Activated CD8-positive, alpha-beta T cell treated with anti-CD3 and anti-CD28 coated beads for 36 hours (primary cell): ENCODE measurements at regions not wholly inside any gene's neighbourhood (a gene's known extent, or its start where the extent isn't known, plus 50 kb on each side); places are given as distances from the start of the nearest gene placed in this dataset.
"Not testable (repeated sequence)": the region's sequence is repeated elsewhere in the genome, so short reads cannot be mapped to it uniquely, and the experiment has no call there.

Experiments
- ATAC-seq: fragments of 200-7000 bp; cut with Tn5 transposase; one replicate; pipeline ENCODE4 v1.10.0; 2021; ENCODE audit warnings: mild to moderate bottlenecking, moderate library complexity
- CTCF ChIA-PET: fragments of 350-600 bp; sonication (Branson Sonifier 250); formaldehyde crosslinking; loops from one replicate; lab custom pipeline; 2021; ENCODE audit warnings: antibody characterized with exemption; lab: Charles Lee
- POLR2A ChIA-PET: fragments of 350-600 bp; sonication (Branson Sonifier 250); formaldehyde crosslinking; loops from one replicate; lab custom pipeline; 2021; ENCODE audit warnings: antibody characterized with exemption; lab: Charles Lee
- DNase-seq: peaks from one replicate; pipeline ENCODE4 v3.0.0-alpha.2; 2020
- H3K27ac Mint-ChIP-seq: one replicate; pipeline ENCODE4 v1.8.0; 2021; ENCODE audit warnings: mild to moderate bottlenecking, mixed read lengths
- H3K27me3 Mint-ChIP-seq: one replicate; pipeline ENCODE4 v1.8.0; 2021; ENCODE audit warnings: mixed read lengths
- H3K36me3 Mint-ChIP-seq: one replicate; pipeline ENCODE4 v1.8.0; 2021; ENCODE audit warnings: low read depth, mixed read lengths
- H3K4me1 Mint-ChIP-seq: one replicate; pipeline ENCODE4 v1.8.0; 2021; ENCODE audit warnings: low read depth, mixed read lengths
- H3K4me3 Mint-ChIP-seq: one replicate; pipeline ENCODE4 v1.8.0; 2021; ENCODE audit warnings: mild to moderate bottlenecking, moderate library complexity, mixed read lengths
- H3K9me3 Mint-ChIP-seq: one replicate; pipeline ENCODE4 v1.8.0; 2021; ENCODE audit warnings: mixed read lengths
- intact Hi-C: fragments of 100-400 bp; cut with micrococcal nuclease; formaldehyde crosslinking; loops from one replicate; pipeline ENCODE4 v1.10.0; 2022
- TF ChIP-seq, protein P1 (sequence below): fragments of 200-600 bp; IDR thresholded peaks from one replicate; pipeline ENCODE4 v1.8.0; 2022; ENCODE audit warnings: antibody characterized with exemption, mild to moderate bottlenecking

DNA sequence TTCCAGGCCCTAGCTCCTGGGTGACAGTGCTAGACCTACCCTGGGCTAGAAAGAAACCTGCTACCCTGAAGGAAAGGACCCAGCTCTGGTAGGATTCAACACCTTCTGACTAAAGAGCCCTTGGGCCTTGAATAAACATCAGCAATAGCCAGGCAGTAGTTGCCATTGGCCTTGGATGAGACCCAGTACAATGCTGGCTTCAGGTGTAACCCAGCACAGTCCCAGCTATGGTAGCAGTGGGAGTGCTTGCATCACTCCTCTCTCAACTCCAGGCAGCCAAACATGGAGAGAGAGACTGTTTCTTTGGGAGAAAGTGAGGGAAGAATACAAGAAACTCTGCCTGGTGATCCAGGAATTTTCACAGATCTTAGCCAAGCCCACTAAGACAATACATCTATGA is 73.5 kb upstream of the CXorf66 start:
- Mint-ChIP-seq H3K27ac (no peak overlapping the region), H3K27me3 (no peaks in the 10 kb centered on the region), H3K9me3 (peaks cover 4% of the 10 kb centered on the region), H3K4me1 (no peaks in the 10 kb centered on the region), H3K4me3 (no peak overlapping the region), H3K36me3 (no peaks in the 10 kb centered on the region)
- TF ChIP-seq, protein P1, sequence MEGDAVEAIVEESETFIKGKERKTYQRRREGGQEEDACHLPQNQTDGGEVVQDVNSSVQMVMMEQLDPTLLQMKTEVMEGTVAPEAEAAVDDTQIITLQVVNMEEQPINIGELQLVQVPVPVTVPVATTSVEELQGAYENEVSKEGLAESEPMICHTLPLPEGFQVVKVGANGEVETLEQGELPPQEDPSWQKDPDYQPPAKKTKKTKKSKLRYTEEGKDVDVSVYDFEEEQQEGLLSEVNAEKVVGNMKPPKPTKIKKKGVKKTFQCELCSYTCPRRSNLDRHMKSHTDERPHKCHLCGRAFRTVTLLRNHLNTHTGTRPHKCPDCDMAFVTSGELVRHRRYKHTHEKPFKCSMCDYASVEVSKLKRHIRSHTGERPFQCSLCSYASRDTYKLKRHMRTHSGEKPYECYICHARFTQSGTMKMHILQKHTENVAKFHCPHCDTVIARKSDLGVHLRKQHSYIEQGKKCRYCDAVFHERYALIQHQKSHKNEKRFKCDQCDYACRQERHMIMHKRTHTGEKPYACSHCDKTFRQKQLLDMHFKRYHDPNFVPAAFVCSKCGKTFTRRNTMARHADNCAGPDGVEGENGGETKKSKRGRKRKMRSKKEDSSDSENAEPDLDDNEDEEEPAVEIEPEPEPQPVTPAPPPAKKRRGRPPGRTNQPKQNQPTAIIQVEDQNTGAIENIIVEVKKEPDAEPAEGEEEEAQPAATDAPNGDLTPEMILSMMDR = no peak
- ChIA-PET CTCF (no interaction called here), POLR2A (interaction anchor here (0.6 kb wide), 1 partner anchor 196 kb away, joined by 3 read pairs; no protein-coding TSS in a partner anchor)
- intact Hi-C loops = no loop called here
- no peak for DNase-seq
- ATAC-seq = no peak

DNA sequence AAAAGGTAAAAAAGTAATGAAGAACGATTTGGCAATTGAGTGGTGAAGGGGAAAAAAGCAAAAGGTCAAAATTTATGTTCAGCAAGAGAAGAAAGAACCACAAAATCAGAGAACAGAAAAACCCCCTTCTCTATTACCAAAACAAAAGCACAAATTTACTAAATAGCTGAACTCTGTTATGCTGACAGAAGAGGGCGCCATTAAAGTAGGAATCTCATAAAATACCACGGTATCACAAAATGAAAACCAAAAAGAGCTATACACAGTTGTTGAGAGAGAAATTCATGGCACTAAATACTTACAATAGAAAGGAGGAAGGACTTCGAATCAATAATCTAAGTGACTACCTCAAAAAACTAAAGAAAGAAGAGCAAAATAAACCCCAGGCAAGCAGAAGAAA is 69.6 kb upstream of the CXorf66 start:
- ATAC-seq (no peak), DNase-seq (no peak)
- H3K9me3 Mint-ChIP-seq = peaks cover 4% of the 10 kb centered on the region
- peaks cover 3% of the 10 kb centered on the region for H3K27me3 Mint-ChIP-seq
- ChIA-PET CTCF (interaction anchor here (0.7 kb wide), 1 partner anchor 1105 kb away, joined by 3 read pairs; no protein-coding TSS in a partner anchor), POLR2A (no interaction called here)
- intact Hi-C loops = no loop called here
- no peak overlapping the region for H3K27ac Mint-ChIP-seq
- no peaks in the 10 kb centered on the region for H3K4me1 Mint-ChIP-seq
- H3K4me3 Mint-ChIP-seq = no peak overlapping the region
- TF ChIP-seq, protein P1 = no peak
- H3K36me3 Mint-ChIP-seq = no peaks in the 10 kb centered on the region

DNA sequence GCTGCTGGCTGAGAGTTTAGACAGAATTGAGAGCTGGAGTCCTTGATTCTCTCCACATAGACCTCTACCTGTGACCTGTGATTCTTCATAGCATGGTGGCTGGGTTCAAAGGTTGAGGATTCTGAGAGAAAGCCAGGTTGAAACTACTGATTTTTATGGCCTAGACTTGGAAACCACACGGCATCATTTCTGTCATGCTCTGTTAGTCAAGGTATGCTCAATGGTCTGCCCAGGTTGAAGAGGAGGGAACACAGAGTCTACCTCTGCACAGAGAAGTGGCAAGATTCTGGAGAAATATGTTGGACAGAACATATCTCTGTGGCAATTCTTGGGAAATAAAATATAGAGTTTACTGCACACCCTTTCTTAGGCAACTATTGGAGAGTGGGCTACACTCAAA is 57.2 kb upstream of the CXorf66 start:
- TF ChIP-seq, protein P1 = no peak
- Mint-ChIP-seq H3K36me3 (no peaks in the 10 kb centered on the region), H3K4me3 (no peak overlapping the region), H3K4me1 (no peaks in the 10 kb centered on the region), H3K27me3 (no peaks in the 10 kb centered on the region), H3K27ac (no peak overlapping the region), H3K9me3 (no peaks in the 10 kb centered on the region)
- intact Hi-C loops = no loop called here
- no peak for DNase-seq
- ChIA-PET POLR2A (no interaction called here), CTCF (no interaction called here)
- ATAC-seq = no peak

DNA sequence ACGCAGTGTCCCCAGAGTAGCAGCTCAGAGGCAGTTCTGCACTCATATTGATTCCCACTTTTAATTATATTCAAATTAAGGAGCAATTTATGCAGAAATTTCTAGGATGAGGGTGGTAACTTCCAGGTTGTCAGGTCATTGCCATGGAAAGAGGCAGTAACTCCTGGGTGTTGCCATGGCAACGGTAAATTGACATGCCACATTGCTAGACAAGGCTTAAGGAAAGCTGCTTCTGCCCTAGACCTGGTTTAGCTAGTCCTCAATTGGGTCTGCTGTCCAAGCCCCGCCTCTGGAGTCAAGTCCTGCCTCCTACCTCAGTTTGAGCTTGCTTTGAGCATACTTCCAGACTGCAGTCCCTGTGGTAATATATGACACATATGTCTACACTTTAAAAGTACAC is 53.8 kb upstream of the CXorf66 start:
- H3K4me1 Mint-ChIP-seq, DNase-seq, H3K9me3 Mint-ChIP-seq, H3K36me3 Mint-ChIP-seq, intact Hi-C loops, H3K4me3 Mint-ChIP-seq, H3K27ac Mint-ChIP-seq, H3K27me3 Mint-ChIP-seq, POLR2A ChIA-PET, ATAC-seq, CTCF ChIA-PET: not testable (repeated sequence)
